Activated CD8-positive, alpha-beta memory T cell treated with anti-CD3 and anti-CD28 coated beads, Interleukin-2, amount 50 U/mL, for 24 hours (primary cell): ENCODE measurements at regions not wholly inside any gene's neighbourhood (a gene's known extent, or its start where the extent isn't known, plus 50 kb on each side); places are given as distances from the start of the nearest gene placed in this dataset.
"Not testable (repeated sequence)": the region's sequence is repeated elsewhere in the genome, so short reads cannot be mapped to it uniquely, and the experiment has no call there.

Experiments used
- DNase-seq: peaks from one replicate; pipeline ENCODE4 v3.0.0-alpha.2; 2020; ENCODE audit errors: extremely low read depth

- no peak for DNase-seq
These were observed 60.0 kb downstream of the DMAC1 start for GRCh38 chr9:7739595-7739994.

GRCh38 chr9:7735311-7735710, 64.3 kb downstream of the DMAC1 start:
- DNase-seq: no peak

GRCh38 chr9:7730164-7730445, 69.5 kb downstream of the DMAC1 start:
- DNase-seq: no peak

GRCh38 chr9:7729371-7730163, 70.0 kb downstream of the DMAC1 start:
- no peak for DNase-seq

- no peak for DNase-seq
These were observed 78.3 kb downstream of the DMAC1 start for GRCh38 chr9:7721291-7721690.

- DNase-seq: not testable (repeated sequence)
These were observed 86.5 kb downstream of the DMAC1 start for GRCh38 chr9:7713088-7713487.

- no peak for DNase-seq
These were observed 88.9 kb downstream of the DMAC1 start for GRCh38 chr9:7710686-7711085.

GRCh38 chr9:7707934-7708333, 91.6 kb downstream of the DMAC1 start:
- no peak for DNase-seq

GRCh38 chr9:7704543-7704942, 95.0 kb downstream of the DMAC1 start:
- no peak for DNase-seq

GRCh38 chr9:7691909-7692308, 107.7 kb downstream of the DMAC1 start:
- DNase-seq: no peak

- no peak for DNase-seq
These were observed 109.6 kb downstream of the DMAC1 start for GRCh38 chr9:7690014-7690413.

- no peak for DNase-seq
These were observed 111.0 kb downstream of the DMAC1 start for GRCh38 chr9:7688626-7689025.

GRCh38 chr9:7676609-7677156, 122.9 kb downstream of the DMAC1 start:
- DNase-seq: no peak

- no peak for DNase-seq
These were observed 127.7 kb downstream of the DMAC1 start for GRCh38 chr9:7671847-7672246.

- no peak for DNase-seq
These were observed 131.0 kb downstream of the DMAC1 start for GRCh38 chr9:7668541-7668940.

GRCh38 chr9:7665874-7666273, 133.7 kb downstream of the DMAC1 start:
- DNase-seq: no peak

- DNase-seq: no peak
These were observed 139.8 kb downstream of the DMAC1 start for GRCh38 chr9:7659766-7660165.

- no peak for DNase-seq
These were observed 142.9 kb downstream of the DMAC1 start for GRCh38 chr9:7656636-7657035.

- no peak for DNase-seq
These were observed 146.3 kb downstream of the DMAC1 start for GRCh38 chr9:7653262-7653661.

- DNase-seq: no peak
These were observed 159.3 kb downstream of the DMAC1 start for GRCh38 chr9:7640231-7640630.

- DNase-seq: no peak
These were observed 160.1 kb downstream of the DMAC1 start for GRCh38 chr9:7639471-7639870.

- DNase-seq: no peak
These were observed 162.6 kb downstream of the DMAC1 start for GRCh38 chr9:7636838-7637467.

- DNase-seq: no peak
These were observed 163.3 kb downstream of the DMAC1 start for GRCh38 chr9:7636309-7636708.
